ENCODE measurements at regions not wholly inside any gene's neighbourhood (a gene's known extent, or its start where the extent isn't known, plus 50 kb on each side); places are given as distances from the start of the nearest gene placed in this dataset.
"Not testable (repeated sequence)": the region's sequence is repeated elsewhere in the genome, so short reads cannot be mapped to it uniquely, and the experiment has no call there.

DNA sequence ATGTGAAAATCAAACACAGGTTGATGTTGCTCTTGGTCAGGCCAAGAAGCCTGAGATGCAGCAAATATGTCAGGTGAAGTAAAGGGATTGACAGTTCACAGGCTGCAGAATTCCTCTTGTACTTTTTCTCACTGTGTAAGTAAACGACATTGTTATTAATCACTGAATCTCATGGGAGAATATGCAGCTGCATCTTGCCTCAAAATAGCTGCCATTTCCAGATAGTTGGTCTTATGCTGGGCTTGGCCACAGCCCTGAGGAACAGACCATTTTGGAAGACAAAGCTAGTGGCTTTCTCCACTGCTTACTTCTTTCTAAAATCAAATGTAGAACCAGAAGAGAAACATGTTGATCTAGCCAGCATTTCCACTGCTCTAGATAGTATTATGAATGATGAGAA, 403.4 kb upstream of the NR3C2 start:
- no peak for TF ChIP-seq CTCF (IDR thresholded peaks at IDR 0.05)
- 92% methylated on average over 1 of the region's 1 CpG for WGBS (ENCODE audit: insufficient coverage)
- H3K4me3 Mint-ChIP-seq: no peak overlapping the region
- no peaks in the 10 kb centered on the region for H3K27me3 ChIP-seq (ENCODE audit: control insufficient read depth, insufficient read depth, low read length)
- no peak overlapping the region for H3K27ac ChIP-seq (ENCODE audit: low read length)
- no peak overlapping the region for H3K4me3 ChIP-seq (ENCODE audit: low read length)
- H3K36me3 ChIP-seq (ENCODE audit: control insufficient read depth, insufficient read depth, low read length): no peaks in the 10 kb centered on the region
- H3K27me3 Mint-ChIP-seq (ENCODE audit: low read depth in 2 of 2): no peaks in the 10 kb centered on the region
- DNase-seq: no peak
- intact Hi-C loops (cut with micrococcal nuclease): no loop called here
- H3K4me1 Mint-ChIP-seq: no peaks in the 10 kb centered on the region
- H3K9me3 ChIP-seq (ENCODE audit: control insufficient read depth, insufficient read depth, low read length): no peaks in the 10 kb centered on the region
- no peak for ATAC-seq
- H3K27ac Mint-ChIP-seq: no peak overlapping the region
- no peaks in the 10 kb centered on the region for H3K36me3 Mint-ChIP-seq
- H3K9me3 Mint-ChIP-seq: peaks cover 7 to 10% of the 10 kb centered on the region in 2 donors
- no peaks in the 10 kb centered on the region for H3K4me1 ChIP-seq (ENCODE audit: control insufficient read depth, insufficient read depth, low read length)

DNA sequence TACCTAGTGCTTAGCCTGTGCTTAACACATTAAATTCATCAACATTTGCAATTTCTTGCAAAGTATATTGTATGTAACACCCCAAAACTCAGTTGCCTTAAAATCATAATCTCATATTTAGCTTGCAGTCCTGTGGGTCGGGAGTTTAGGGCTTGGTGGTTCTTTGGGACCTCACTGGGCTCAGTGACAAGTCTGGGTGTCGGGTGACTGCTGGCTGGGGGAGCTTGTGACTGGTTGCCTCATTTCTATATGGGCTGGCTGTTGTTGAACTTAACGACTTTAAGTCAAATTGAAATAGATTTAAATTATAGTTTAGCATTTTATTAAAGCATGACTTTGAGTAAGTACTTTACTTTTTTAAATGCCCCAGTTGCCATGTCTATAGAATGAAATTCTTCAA, 401.4 kb upstream of the NR3C2 start:
- H3K4me1 ChIP-seq (ENCODE audit: control insufficient read depth, insufficient read depth, low read length): no peaks in the 10 kb centered on the region
- DNase-seq (no peak), ATAC-seq (no peak)
- Mint-ChIP-seq H3K36me3 (no peaks in the 10 kb centered on the region), H3K27me3 (ENCODE audit: low read depth in 2 of 2) (no peaks in the 10 kb centered on the region), H3K4me3 (no peak overlapping the region), H3K4me1 (no peaks in the 10 kb centered on the region), H3K27ac (no peak overlapping the region), H3K9me3 (peaks cover 7 to 9% of the 10 kb centered on the region in 2 donors)
- H3K27me3 ChIP-seq (ENCODE audit: control insufficient read depth, insufficient read depth, low read length): no peaks in the 10 kb centered on the region
- H3K36me3 ChIP-seq (ENCODE audit: control insufficient read depth, insufficient read depth, low read length): no peaks in the 10 kb centered on the region
- intact Hi-C loops (cut with micrococcal nuclease): no loop called here
- TF ChIP-seq CTCF (IDR thresholded peaks at IDR 0.05): no peak
- no peaks in the 10 kb centered on the region for H3K9me3 ChIP-seq (ENCODE audit: control insufficient read depth, insufficient read depth, low read length)
- 95% methylated on average over 2 of the region's 3 CpGs for WGBS (ENCODE audit: insufficient coverage)
- H3K4me3 ChIP-seq (ENCODE audit: low read length): no peak overlapping the region
- no peak overlapping the region for H3K27ac ChIP-seq (ENCODE audit: low read length)

- Histone ChIP-seq H3K4me1 (ENCODE audit: control insufficient read depth, insufficient read depth, low read length) (no peaks in the 10 kb centered on the region), H3K9me3 (ENCODE audit: control insufficient read depth, insufficient read depth, low read length) (no peaks in the 10 kb centered on the region), H3K27me3 (ENCODE audit: control insufficient read depth, insufficient read depth, low read length) (no peaks in the 10 kb centered on the region), H3K4me3 (ENCODE audit: low read length) (no peak overlapping the region), H3K36me3 (ENCODE audit: control insufficient read depth, insufficient read depth, low read length) (no peaks in the 10 kb centered on the region), H3K27ac (ENCODE audit: low read length) (no peak overlapping the region)
- ATAC-seq (no peak), DNase-seq (no peak)
- Mint-ChIP-seq H3K4me3 (no peak overlapping the region), H3K27ac (no peak overlapping the region), H3K4me1 (no peaks in the 10 kb centered on the region), H3K9me3 (peaks cover 7% of the 10 kb centered on the region in 2 donors), H3K36me3 (no peaks in the 10 kb centered on the region), H3K27me3 (ENCODE audit: low read depth in 2 of 2) (no peaks in the 10 kb centered on the region)
- 83% methylated on average over 3 of the region's 3 CpGs for WGBS (ENCODE audit: insufficient coverage)
- TF ChIP-seq CTCF (IDR thresholded peaks at IDR 0.05): no peak
- intact Hi-C loops (cut with micrococcal nuclease): no loop called here
Measured at GRCh38 chr4:148842843-148843242, 400.6 kb upstream of the NR3C2 start.

DNA sequence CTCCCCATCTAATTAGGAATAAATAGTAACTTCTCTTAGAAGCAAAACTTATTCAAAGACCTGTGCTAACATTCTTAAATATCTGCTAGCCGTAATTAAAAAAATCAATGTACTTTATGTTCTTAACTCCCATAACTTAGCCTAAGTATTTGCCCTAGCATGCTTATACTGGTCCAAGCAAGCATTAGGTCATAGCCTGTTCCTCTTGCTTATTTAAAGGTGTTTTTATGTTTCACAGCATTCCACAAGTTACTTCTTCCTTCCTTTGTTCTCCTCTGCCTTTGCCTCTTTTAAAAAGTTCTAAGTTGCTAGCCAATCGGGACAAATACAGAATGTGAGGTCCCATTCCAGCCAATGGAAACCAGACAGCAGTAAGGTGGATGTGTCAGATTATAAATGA, 395.4 kb upstream of the NR3C2 start:
- intact Hi-C loops (cut with micrococcal nuclease); DNase-seq; H3K4me3 Mint-ChIP-seq; H3K4me1 ChIP-seq (ENCODE audit: control insufficient read depth, insufficient read depth, low read length); ATAC-seq; H3K9me3 ChIP-seq (ENCODE audit: control insufficient read depth, insufficient read depth, low read length); H3K4me3 ChIP-seq (ENCODE audit: low read length); H3K4me1 Mint-ChIP-seq; H3K36me3 Mint-ChIP-seq; H3K27me3 ChIP-seq (ENCODE audit: control insufficient read depth, insufficient read depth, low read length); H3K27me3 Mint-ChIP-seq (ENCODE audit: low read depth in 2 of 2); H3K27ac ChIP-seq (ENCODE audit: low read length); H3K36me3 ChIP-seq (ENCODE audit: control insufficient read depth, insufficient read depth, low read length); H3K27ac Mint-ChIP-seq: not testable (repeated sequence)
- H3K9me3 Mint-ChIP-seq: peaks cover 9 to 13% of the 10 kb centered on the region in 2 donors
- WGBS (ENCODE audit: insufficient coverage): 97% methylated on average over 2 of the region's 2 CpGs

Data from natural killer cell (primary cell).